ENCODE measurements at regions not wholly inside any gene's neighbourhood (a gene's known extent, or its start where the extent isn't known, plus 50 kb on each side); places are given as distances from the start of the nearest gene placed in this dataset.

GRCh38 chr15:88335074-88335473, 78.5 kb upstream of the NTRK3 start:
- TF ChIP-seq, protein P1, sequence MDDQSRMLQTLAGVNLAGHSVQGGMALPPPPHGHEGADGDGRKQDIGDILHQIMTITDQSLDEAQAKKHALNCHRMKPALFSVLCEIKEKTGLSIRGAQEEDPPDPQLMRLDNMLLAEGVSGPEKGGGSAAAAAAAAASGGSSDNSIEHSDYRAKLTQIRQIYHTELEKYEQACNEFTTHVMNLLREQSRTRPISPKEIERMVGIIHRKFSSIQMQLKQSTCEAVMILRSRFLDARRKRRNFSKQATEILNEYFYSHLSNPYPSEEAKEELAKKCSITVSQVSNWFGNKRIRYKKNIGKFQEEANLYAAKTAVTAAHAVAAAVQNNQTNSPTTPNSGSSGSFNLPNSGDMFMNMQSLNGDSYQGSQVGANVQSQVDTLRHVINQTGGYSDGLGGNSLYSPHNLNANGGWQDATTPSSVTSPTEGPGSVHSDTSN (CRISPR knock-in tag; IDR thresholded peaks at IDR 0.05) = no peak
- no peak for TF ChIP-seq OVOL3 (tag by site-specific recombination; IDR thresholded peaks at IDR 0.05)
- no peak for TF ChIP-seq ZNF112 (tag by site-specific recombination; IDR thresholded peaks at IDR 0.05)
- TF ChIP-seq, protein P2, sequence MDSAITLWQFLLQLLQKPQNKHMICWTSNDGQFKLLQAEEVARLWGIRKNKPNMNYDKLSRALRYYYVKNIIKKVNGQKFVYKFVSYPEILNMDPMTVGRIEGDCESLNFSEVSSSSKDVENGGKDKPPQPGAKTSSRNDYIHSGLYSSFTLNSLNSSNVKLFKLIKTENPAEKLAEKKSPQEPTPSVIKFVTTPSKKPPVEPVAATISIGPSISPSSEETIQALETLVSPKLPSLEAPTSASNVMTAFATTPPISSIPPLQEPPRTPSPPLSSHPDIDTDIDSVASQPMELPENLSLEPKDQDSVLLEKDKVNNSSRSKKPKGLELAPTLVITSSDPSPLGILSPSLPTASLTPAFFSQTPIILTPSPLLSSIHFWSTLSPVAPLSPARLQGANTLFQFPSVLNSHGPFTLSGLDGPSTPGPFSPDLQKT (IDR thresholded peaks at IDR 0.05; ENCODE audit: borderline replicate concordance, low read depth, low read length) = no peak
- no peak for TF ChIP-seq ZBTB1 (tag by site-specific recombination; IDR thresholded peaks at IDR 0.05)
- TF ChIP-seq ZNF510 (tag by site-specific recombination; IDR thresholded peaks at IDR 0.05; ENCODE audit: insufficient replicate concordance) = no peak
- no peak for TF ChIP-seq REST (tag by site-specific recombination; IDR thresholded peaks at IDR 0.05)
- TF ChIP-seq, protein P3, sequence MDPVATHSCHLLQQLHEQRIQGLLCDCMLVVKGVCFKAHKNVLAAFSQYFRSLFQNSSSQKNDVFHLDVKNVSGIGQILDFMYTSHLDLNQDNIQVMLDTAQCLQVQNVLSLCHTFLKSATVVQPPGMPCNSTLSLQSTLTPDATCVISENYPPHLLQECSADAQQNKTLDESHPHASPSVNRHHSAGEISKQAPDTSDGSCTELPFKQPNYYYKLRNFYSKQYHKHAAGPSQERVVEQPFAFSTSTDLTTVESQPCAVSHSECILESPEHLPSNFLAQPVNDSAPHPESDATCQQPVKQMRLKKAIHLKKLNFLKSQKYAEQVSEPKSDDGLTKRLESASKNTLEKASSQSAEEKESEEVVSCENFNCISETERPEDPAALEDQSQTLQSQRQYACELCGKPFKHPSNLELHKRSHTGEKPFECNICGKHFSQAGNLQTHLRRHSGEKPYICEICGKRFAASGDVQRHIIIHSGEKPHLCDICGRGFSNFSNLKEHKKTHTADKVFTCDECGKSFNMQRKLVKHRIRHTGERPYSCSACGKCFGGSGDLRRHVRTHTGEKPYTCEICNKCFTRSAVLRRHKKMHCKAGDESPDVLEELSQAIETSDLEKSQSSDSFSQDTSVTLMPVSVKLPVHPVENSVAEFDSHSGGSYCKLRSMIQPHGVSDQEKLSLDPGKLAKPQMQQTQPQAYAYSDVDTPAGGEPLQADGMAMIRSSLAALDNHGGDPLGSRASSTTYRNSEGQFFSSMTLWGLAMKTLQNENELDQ (tag by site-specific recombination; IDR thresholded peaks at IDR 0.05; ENCODE audit: low read depth) = no peak
- TF ChIP-seq, protein P4, sequence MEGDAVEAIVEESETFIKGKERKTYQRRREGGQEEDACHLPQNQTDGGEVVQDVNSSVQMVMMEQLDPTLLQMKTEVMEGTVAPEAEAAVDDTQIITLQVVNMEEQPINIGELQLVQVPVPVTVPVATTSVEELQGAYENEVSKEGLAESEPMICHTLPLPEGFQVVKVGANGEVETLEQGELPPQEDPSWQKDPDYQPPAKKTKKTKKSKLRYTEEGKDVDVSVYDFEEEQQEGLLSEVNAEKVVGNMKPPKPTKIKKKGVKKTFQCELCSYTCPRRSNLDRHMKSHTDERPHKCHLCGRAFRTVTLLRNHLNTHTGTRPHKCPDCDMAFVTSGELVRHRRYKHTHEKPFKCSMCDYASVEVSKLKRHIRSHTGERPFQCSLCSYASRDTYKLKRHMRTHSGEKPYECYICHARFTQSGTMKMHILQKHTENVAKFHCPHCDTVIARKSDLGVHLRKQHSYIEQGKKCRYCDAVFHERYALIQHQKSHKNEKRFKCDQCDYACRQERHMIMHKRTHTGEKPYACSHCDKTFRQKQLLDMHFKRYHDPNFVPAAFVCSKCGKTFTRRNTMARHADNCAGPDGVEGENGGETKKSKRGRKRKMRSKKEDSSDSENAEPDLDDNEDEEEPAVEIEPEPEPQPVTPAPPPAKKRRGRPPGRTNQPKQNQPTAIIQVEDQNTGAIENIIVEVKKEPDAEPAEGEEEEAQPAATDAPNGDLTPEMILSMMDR (tag by site-specific recombination; IDR thresholded peaks at IDR 0.05) = no peak
- no peak for TF ChIP-seq SP2 (tag by site-specific recombination; IDR thresholded peaks at IDR 0.05)
- TF ChIP-seq ZEB2 (tag by site-specific recombination; IDR thresholded peaks at IDR 0.05) = no peak
- no peak for TF ChIP-seq ZNF202 (tag by site-specific recombination; IDR thresholded peaks at IDR 0.05; ENCODE audit: borderline replicate concordance)
- TF ChIP-seq, protein P5, sequence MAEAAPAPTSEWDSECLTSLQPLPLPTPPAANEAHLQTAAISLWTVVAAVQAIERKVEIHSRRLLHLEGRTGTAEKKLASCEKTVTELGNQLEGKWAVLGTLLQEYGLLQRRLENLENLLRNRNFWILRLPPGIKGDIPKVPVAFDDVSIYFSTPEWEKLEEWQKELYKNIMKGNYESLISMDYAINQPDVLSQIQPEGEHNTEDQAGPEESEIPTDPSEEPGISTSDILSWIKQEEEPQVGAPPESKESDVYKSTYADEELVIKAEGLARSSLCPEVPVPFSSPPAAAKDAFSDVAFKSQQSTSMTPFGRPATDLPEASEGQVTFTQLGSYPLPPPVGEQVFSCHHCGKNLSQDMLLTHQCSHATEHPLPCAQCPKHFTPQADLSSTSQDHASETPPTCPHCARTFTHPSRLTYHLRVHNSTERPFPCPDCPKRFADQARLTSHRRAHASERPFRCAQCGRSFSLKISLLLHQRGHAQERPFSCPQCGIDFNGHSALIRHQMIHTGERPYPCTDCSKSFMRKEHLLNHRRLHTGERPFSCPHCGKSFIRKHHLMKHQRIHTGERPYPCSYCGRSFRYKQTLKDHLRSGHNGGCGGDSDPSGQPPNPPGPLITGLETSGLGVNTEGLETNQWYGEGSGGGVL (tag by site-specific recombination; IDR thresholded peaks at IDR 0.05) = no peak
- TF ChIP-seq ZNF311 (tag by site-specific recombination; IDR thresholded peaks at IDR 0.05; ENCODE audit: borderline replicate concordance) = no peak

All from HEK293 (cell line).